Activated naive CD8-positive, alpha-beta T cell treated with anti-CD3 and anti-CD28 coated beads, Interleukin-2, amount 10 ng/mL, durations not matched to agents 7 days and 5 days (primary cell): ENCODE measurements at regions not wholly inside any gene's neighbourhood (a gene's known extent, or its start where the extent isn't known, plus 50 kb on each side); places are given as distances from the start of the nearest gene placed in this dataset.

ENCODE experiments used
- ATAC-seq: fragments of 150-1000 bp; cut with Tn5 transposase; one replicate; pipeline ENCODE4 v1.10.0; 2021; ENCODE audit warnings: low read depth, moderate library complexity
- POLR2A ChIA-PET: fragments of 350-600 bp; sonication (Branson Sonifier 250); formaldehyde crosslinking; loops from one replicate; lab custom pipeline; 2021; ENCODE audit warnings: antibody characterized with exemption; lab: Charles Lee
- DNase-seq: peaks from one replicate; pipeline ENCODE4 v3.0.0; 2021
- H3K27ac Mint-ChIP-seq: one replicate; pipeline ENCODE4 v1.8.0; 2022; ENCODE audit warnings: mild to moderate bottlenecking, mixed read lengths
- H3K27me3 Mint-ChIP-seq: one replicate; pipeline ENCODE4 v1.8.0; 2022; ENCODE audit warnings: mild to moderate bottlenecking, moderate library complexity, mixed read lengths
- H3K36me3 Mint-ChIP-seq: one replicate; pipeline ENCODE4 v1.8.0; 2021; ENCODE audit warnings: mild to moderate bottlenecking, mixed read lengths
- H3K4me1 Mint-ChIP-seq: one replicate; pipeline ENCODE4 v1.8.0; 2021; ENCODE audit warnings: mixed read lengths
- H3K4me3 Mint-ChIP-seq: one replicate; pipeline ENCODE4 v1.8.0; 2022; ENCODE audit warnings: mild to moderate bottlenecking, moderate library complexity, mixed read lengths
- H3K9me3 Mint-ChIP-seq: one replicate; pipeline ENCODE4 v1.8.0; 2021; ENCODE audit warnings: mixed read lengths

- Mint-ChIP-seq H3K27me3 (no peaks in the 10 kb centered on the region), H3K9me3 (peaks cover 7% of the 10 kb centered on the region), H3K36me3 (no peaks in the 10 kb centered on the region), H3K4me3 (no peak overlapping the region), H3K4me1 (no peaks in the 10 kb centered on the region), H3K27ac (no peak overlapping the region)
- ATAC-seq (no peak), DNase-seq (no peak)
- POLR2A ChIA-PET: no interaction called here
Measured at GRCh38 chr13:61824168-61824567, 408.5 kb upstream of the PCDH20 start.

- H3K27me3 Mint-ChIP-seq: no peaks in the 10 kb centered on the region
- ATAC-seq: no peak
- no peak overlapping the region for H3K27ac Mint-ChIP-seq
- POLR2A ChIA-PET: no interaction called here
- no peak for DNase-seq
- no peaks in the 10 kb centered on the region for H3K4me1 Mint-ChIP-seq
- no peaks in the 10 kb centered on the region for H3K36me3 Mint-ChIP-seq
- H3K9me3 Mint-ChIP-seq: peaks cover 6% of the 10 kb centered on the region
- no peak overlapping the region for H3K4me3 Mint-ChIP-seq
Measured at GRCh38 chr13:61812286-61812685, 396.6 kb upstream of the PCDH20 start.

GRCh38 chr13:61810065-61810464 is 394.4 kb upstream of the PCDH20 start:
- no peaks in the 10 kb centered on the region for H3K4me1 Mint-ChIP-seq
- peaks cover 10% of the 10 kb centered on the region for H3K9me3 Mint-ChIP-seq
- H3K36me3 Mint-ChIP-seq: no peaks in the 10 kb centered on the region
- H3K27me3 Mint-ChIP-seq: no peaks in the 10 kb centered on the region
- no peak overlapping the region for H3K4me3 Mint-ChIP-seq
- no peak for ATAC-seq
- DNase-seq: no peak
- POLR2A ChIA-PET: no interaction called here
- H3K27ac Mint-ChIP-seq: no peak overlapping the region

- DNase-seq (no peak), ATAC-seq (no peak)
- Mint-ChIP-seq H3K4me3 (no peak overlapping the region), H3K27ac (no peak overlapping the region), H3K4me1 (no peaks in the 10 kb centered on the region), H3K27me3 (no peaks in the 10 kb centered on the region), H3K36me3 (no peaks in the 10 kb centered on the region), H3K9me3 (peaks cover 3% of the 10 kb centered on the region)
- POLR2A ChIA-PET: no interaction called here
Measured at GRCh38 chr13:61797397-61797796, 381.7 kb upstream of the PCDH20 start.

GRCh38 chr13:61795580-61795979 is 379.9 kb upstream of the PCDH20 start:
- no peaks in the 10 kb centered on the region for H3K27me3 Mint-ChIP-seq
- no peaks in the 10 kb centered on the region for H3K36me3 Mint-ChIP-seq
- ATAC-seq (no peak), DNase-seq (no peak)
- POLR2A ChIA-PET: no interaction called here
- no peaks in the 10 kb centered on the region for H3K9me3 Mint-ChIP-seq
- no peaks in the 10 kb centered on the region for H3K4me1 Mint-ChIP-seq
- H3K4me3 Mint-ChIP-seq: no peak overlapping the region
- no peak overlapping the region for H3K27ac Mint-ChIP-seq

GRCh38 chr13:61779456-61779855 is 363.8 kb upstream of the PCDH20 start:
- Mint-ChIP-seq H3K9me3 (peaks cover 4% of the 10 kb centered on the region), H3K4me1 (no peaks in the 10 kb centered on the region), H3K27ac (no peak overlapping the region), H3K4me3 (no peak overlapping the region), H3K36me3 (no peaks in the 10 kb centered on the region), H3K27me3 (no peaks in the 10 kb centered on the region)
- DNase-seq (no peak), ATAC-seq (no peak)
- POLR2A ChIA-PET: no interaction called here

- Mint-ChIP-seq H3K4me1 (no peaks in the 10 kb centered on the region), H3K36me3 (no peaks in the 10 kb centered on the region), H3K9me3 (peaks cover 4% of the 10 kb centered on the region), H3K27me3 (no peaks in the 10 kb centered on the region), H3K27ac (no peak overlapping the region), H3K4me3 (no peak overlapping the region)
- ATAC-seq: no peak
- no peak for DNase-seq
- POLR2A ChIA-PET: no interaction called here
Measured at GRCh38 chr13:61778531-61778930, 362.9 kb upstream of the PCDH20 start.

GRCh38 chr13:61777899-61778298 is 362.2 kb upstream of the PCDH20 start:
- DNase-seq (no peak), ATAC-seq (no peak)
- Mint-ChIP-seq H3K9me3 (peaks cover 4% of the 10 kb centered on the region), H3K36me3 (no peaks in the 10 kb centered on the region), H3K27me3 (no peaks in the 10 kb centered on the region), H3K4me3 (no peak overlapping the region), H3K4me1 (no peaks in the 10 kb centered on the region), H3K27ac (no peak overlapping the region)
- POLR2A ChIA-PET: no interaction called here

GRCh38 chr13:61777271-61777670 is 361.6 kb upstream of the PCDH20 start:
- no peak for ATAC-seq
- no peaks in the 10 kb centered on the region for H3K27me3 Mint-ChIP-seq
- DNase-seq: no peak
- H3K9me3 Mint-ChIP-seq: peaks cover 3% of the 10 kb centered on the region
- H3K27ac Mint-ChIP-seq: no peak overlapping the region
- H3K4me1 Mint-ChIP-seq: no peaks in the 10 kb centered on the region
- H3K4me3 Mint-ChIP-seq: no peak overlapping the region
- no peaks in the 10 kb centered on the region for H3K36me3 Mint-ChIP-seq
- POLR2A ChIA-PET: no interaction called here

- Mint-ChIP-seq H3K27me3 (no peaks in the 10 kb centered on the region), H3K36me3 (no peaks in the 10 kb centered on the region), H3K9me3 (peaks cover 2% of the 10 kb centered on the region), H3K4me3 (no peak overlapping the region), H3K27ac (no peak overlapping the region), H3K4me1 (no peaks in the 10 kb centered on the region)
- ATAC-seq (no peak), DNase-seq (no peak)
- POLR2A ChIA-PET: no interaction called here
Measured at GRCh38 chr13:61774903-61775302, 359.3 kb upstream of the PCDH20 start.

- Mint-ChIP-seq H3K9me3 (no peaks in the 10 kb centered on the region), H3K27ac (no peak overlapping the region), H3K4me3 (no peak overlapping the region), H3K36me3 (no peaks in the 10 kb centered on the region), H3K4me1 (no peaks in the 10 kb centered on the region), H3K27me3 (no peaks in the 10 kb centered on the region)
- DNase-seq (no peak), ATAC-seq (no peak)
- POLR2A ChIA-PET: no interaction called here
Measured at GRCh38 chr13:61770681-61771080, 355.0 kb upstream of the PCDH20 start.

- H3K4me3 Mint-ChIP-seq: no peak overlapping the region
- DNase-seq (no peak), ATAC-seq (no peak)
- H3K9me3 Mint-ChIP-seq: peaks cover 3% of the 10 kb centered on the region
- POLR2A ChIA-PET: no interaction called here
- no peaks in the 10 kb centered on the region for H3K27me3 Mint-ChIP-seq
- no peak overlapping the region for H3K27ac Mint-ChIP-seq
- no peaks in the 10 kb centered on the region for H3K36me3 Mint-ChIP-seq
- no peaks in the 10 kb centered on the region for H3K4me1 Mint-ChIP-seq
Measured at GRCh38 chr13:61768175-61768574, 352.5 kb upstream of the PCDH20 start.

GRCh38 chr13:61766667-61767058 is 351.0 kb upstream of the PCDH20 start:
- ATAC-seq: no peak
- DNase-seq: no peak
- H3K27ac Mint-ChIP-seq: no peak overlapping the region
- peaks cover 4% of the 10 kb centered on the region for H3K9me3 Mint-ChIP-seq
- POLR2A ChIA-PET: no interaction called here
- no peak overlapping the region for H3K4me3 Mint-ChIP-seq
- no peaks in the 10 kb centered on the region for H3K36me3 Mint-ChIP-seq
- no peaks in the 10 kb centered on the region for H3K4me1 Mint-ChIP-seq
- H3K27me3 Mint-ChIP-seq: no peaks in the 10 kb centered on the region

- Mint-ChIP-seq H3K9me3 (peaks cover 4% of the 10 kb centered on the region), H3K27ac (no peak overlapping the region), H3K4me1 (no peaks in the 10 kb centered on the region), H3K27me3 (no peaks in the 10 kb centered on the region), H3K4me3 (no peak overlapping the region), H3K36me3 (no peaks in the 10 kb centered on the region)
- DNase-seq: no peak
- no peak for ATAC-seq
- POLR2A ChIA-PET: no interaction called here
Measured at GRCh38 chr13:61765940-61766666, 350.5 kb upstream of the PCDH20 start.
